Upper lobe of right lung (tissue), 1 donor: ENCODE measurements at regions not wholly inside any gene's neighbourhood (a gene's known extent, or its start where the extent isn't known, plus 50 kb on each side); places are given as distances from the start of the nearest gene placed in this dataset.

Experiments
- ATAC-seq: fragments of 200-7000 bp; cut with Tn5 transposase; one replicate; pipeline ENCODE4 v1.9.1; 2020; ENCODE audit warnings: mild to moderate bottlenecking, moderate library complexity
- DNase-seq: peaks from one replicate; pipeline ENCODE4 v3.0.0-alpha.2; 2020
- H3K27ac ChIP-seq: fragments of 200-600 bp; one replicate; pipeline ENCODE4 v1.8.0; 2022
- H3K27me3 ChIP-seq: fragments of 200-600 bp; one replicate; pipeline ENCODE4 v1.8.0; 2022; ENCODE audit warnings: mild to moderate bottlenecking
- H3K36me3 ChIP-seq: fragments of 200-600 bp; one replicate; pipeline ENCODE4 v1.8.0; 2022
- H3K4me1 ChIP-seq: fragments of 200-600 bp; one replicate; pipeline ENCODE4 v1.8.0; 2022
- H3K4me3 ChIP-seq: fragments of 200-600 bp; one replicate; pipeline ENCODE4 v1.8.0; 2022; ENCODE audit warnings: mild to moderate bottlenecking
- H3K9me3 ChIP-seq: fragments of 200-600 bp; one replicate; pipeline ENCODE4 v1.8.0; 2022
- CTCF ChIP-seq: fragments of 200-600 bp; IDR thresholded peaks from one replicate; pipeline ENCODE4 v1.8.0; 2022; ENCODE audit warnings: antibody characterized with exemption
- intact Hi-C: fragments of 100-400 bp; cut with DNase I; formaldehyde crosslinking; loops from one replicate; pipeline ENCODE4 v1.11.0; 2022
- donor health status: DM: no; HTN: yes; CAD: no; lungs with severe emphysema.

- no peaks in the 10 kb centered on the region for H3K36me3 ChIP-seq
- ATAC-seq (no peak), DNase-seq (no peak)
- no peak overlapping the region for H3K4me3 ChIP-seq
- H3K4me1 ChIP-seq, result no peaks in the 10 kb centered on the region
- H3K27me3 ChIP-seq, result no peaks in the 10 kb centered on the region
- no peaks in the 10 kb centered on the region for H3K9me3 ChIP-seq
- intact Hi-C loops, result no loop called here
- H3K27ac ChIP-seq, result no peak overlapping the region
- no peak for TF ChIP-seq CTCF
Observed at GRCh38 chr15:70306081-70306480, 208.4 kb upstream of the TLE3 start.

DNA sequence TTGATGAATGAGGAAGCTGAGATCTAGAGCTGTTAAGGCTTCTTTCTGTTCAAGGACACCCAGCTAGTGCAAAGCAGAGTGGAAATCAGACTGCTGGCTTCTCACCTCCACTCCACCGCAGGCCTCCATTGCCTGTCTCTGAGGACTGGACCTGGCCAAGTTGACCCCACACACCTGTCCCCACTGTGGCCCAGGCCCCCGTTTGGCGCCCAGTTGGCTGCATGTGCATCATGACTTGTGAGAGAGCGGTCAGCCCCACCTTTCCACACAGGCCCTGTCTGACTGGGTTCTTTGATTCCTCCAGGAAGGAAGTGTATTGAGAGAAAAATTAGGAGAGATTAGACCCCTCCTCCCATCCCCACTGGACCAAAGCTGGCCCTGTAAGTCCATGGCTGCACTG lies 206.3 kb upstream of the TLE3 start:
- Histone ChIP-seq H3K4me3 (no peak overlapping the region), H3K27me3 (no peaks in the 10 kb centered on the region), H3K4me1 (peaks cover 2% of the 10 kb centered on the region), H3K36me3 (no peaks in the 10 kb centered on the region), H3K9me3 (no peaks in the 10 kb centered on the region), H3K27ac (no peak overlapping the region)
- intact Hi-C loops, result no loop called here
- ATAC-seq (no peak), DNase-seq (no peak)
- no peak for TF ChIP-seq CTCF

GRCh38 chr15:70302360-70302759 lies 204.6 kb upstream of the TLE3 start:
- Histone ChIP-seq H3K4me3 (no peak overlapping the region), H3K4me1 (peaks cover 2% of the 10 kb centered on the region), H3K36me3 (no peaks in the 10 kb centered on the region), H3K27ac (no peak overlapping the region), H3K9me3 (no peaks in the 10 kb centered on the region), H3K27me3 (no peaks in the 10 kb centered on the region)
- no peak for DNase-seq
- no peak for ATAC-seq
- TF ChIP-seq CTCF, result no peak
- intact Hi-C loops, result no loop called here

DNA sequence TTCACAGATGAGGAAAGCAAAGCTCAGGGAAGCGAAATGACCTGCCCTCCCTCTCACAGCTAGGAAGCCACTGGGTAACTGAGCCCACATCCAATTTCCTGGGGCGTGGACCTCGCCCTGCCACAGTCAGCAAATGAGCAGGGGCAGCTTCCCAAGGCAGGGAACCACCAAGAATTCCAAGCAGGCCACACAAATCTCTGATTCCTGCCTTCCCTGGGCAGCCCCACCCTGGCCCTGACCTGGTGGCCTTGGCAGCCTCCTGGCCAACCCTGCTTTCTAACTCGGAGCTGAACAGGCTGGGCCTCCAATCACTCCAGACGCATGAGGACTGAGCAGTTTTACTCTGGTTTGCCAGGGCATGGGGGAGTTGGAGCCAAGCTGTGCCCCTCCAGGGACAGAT lies 203.7 kb upstream of the TLE3 start:
- Histone ChIP-seq H3K27ac (no peak overlapping the region), H3K9me3 (no peaks in the 10 kb centered on the region), H3K4me1 (peaks cover 2% of the 10 kb centered on the region), H3K4me3 (no peak overlapping the region), H3K36me3 (no peaks in the 10 kb centered on the region), H3K27me3 (no peaks in the 10 kb centered on the region)
- no peak for DNase-seq
- intact Hi-C loops, result no loop called here
- TF ChIP-seq CTCF, result no peak
- peak; percentile 21 for ATAC-seq

DNA sequence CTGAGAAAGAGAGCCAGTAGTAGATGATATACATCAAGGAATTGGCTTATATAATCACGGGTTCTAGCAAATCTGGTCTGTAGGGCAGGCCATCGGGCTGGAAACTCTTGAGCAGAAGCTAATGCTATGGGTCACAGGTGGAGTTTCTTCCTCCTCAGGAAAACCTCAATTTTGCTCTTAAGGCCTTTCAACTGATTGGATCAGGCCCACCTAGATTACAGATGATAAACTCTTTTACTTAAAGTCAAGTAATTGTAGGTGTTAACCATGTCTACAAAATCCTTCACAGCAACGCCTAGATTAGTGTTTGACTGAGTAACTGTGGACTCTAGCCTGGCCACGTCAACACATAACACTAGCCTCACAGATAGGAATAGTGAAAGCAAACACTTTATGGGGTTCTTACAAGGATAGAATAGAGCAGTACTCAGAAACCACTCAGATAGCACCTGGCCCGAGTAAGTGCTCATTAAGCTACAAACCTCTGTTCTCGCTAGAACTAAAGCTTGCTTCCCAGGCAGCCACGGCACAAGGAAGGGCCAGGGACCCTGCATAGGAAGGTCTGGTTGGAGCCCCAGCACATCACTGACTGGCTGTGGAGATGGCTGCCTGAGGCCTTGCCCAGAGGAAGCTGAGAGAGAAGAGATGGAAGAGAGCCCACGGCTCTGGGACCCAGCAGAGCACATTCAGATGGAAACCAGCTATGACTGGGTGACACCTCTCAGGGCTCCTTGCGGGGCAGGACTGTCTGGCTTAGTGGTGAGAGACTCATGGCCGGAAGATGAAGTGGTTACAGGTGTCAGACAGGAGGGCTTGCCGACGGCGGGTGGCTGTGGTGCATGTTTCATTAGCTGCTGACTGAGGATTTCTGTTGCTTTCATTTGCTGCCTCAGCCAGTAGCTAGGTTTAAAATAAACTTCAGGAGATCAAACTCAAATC lies 202.5 kb upstream of the TLE3 start:
- Histone ChIP-seq H3K27ac (no peak overlapping the region), H3K9me3 (no peaks in the 10 kb centered on the region), H3K27me3 (no peaks in the 10 kb centered on the region), H3K36me3 (no peaks in the 10 kb centered on the region), H3K4me3 (no peak overlapping the region), H3K4me1 (peaks cover 2% of the 10 kb centered on the region)
- ATAC-seq (peak; percentile 76), DNase-seq (peak; percentile 61)
- intact Hi-C loops, result no loop called here
- TF ChIP-seq CTCF, result no peak
